ENCODE measurements at regions not wholly inside any gene's neighbourhood (a gene's known extent, or its start where the extent isn't known, plus 50 kb on each side); places are given as distances from the start of the nearest gene placed in this dataset.

- no peak for TF ChIP-seq CTCF (IDR thresholded peaks at IDR 0.05; ENCODE audit: low read depth, low read length, missing control alignments)
- in situ Hi-C loops (cut with HindIII; ENCODE audit: low sequenced_read_pairs), result no loop called here
- no peak for DNase-seq (ENCODE audit: low read depth)
- no peak overlapping the region for H3K4me3 ChIP-seq (ENCODE audit: low read depth, low read length)
Observed at GRCh38 chr10:90975096-90975495, 54.2 kb upstream of the ANKRD1 start.

- in situ Hi-C loops (cut with HindIII; ENCODE audit: low sequenced_read_pairs), result no loop called here
- DNase-seq (ENCODE audit: low read depth), result no peak
- no peak overlapping the region for H3K4me3 ChIP-seq (ENCODE audit: low read depth, low read length)
- TF ChIP-seq CTCF (IDR thresholded peaks at IDR 0.05; ENCODE audit: low read depth, low read length, missing control alignments), result no peak
Observed at GRCh38 chr10:90977162-90977854, 56.4 kb upstream of the ANKRD1 start.

GRCh38 chr10:90977855-90978486 lies 57.1 kb upstream of the ANKRD1 start:
- H3K4me3 ChIP-seq (ENCODE audit: low read depth, low read length), result no peak overlapping the region
- in situ Hi-C loops (cut with HindIII; ENCODE audit: low sequenced_read_pairs), result no loop called here
- no peak for TF ChIP-seq CTCF (IDR thresholded peaks at IDR 0.05; ENCODE audit: low read depth, low read length, missing control alignments)
- DNase-seq (ENCODE audit: low read depth), result no peak

- no peak for DNase-seq (ENCODE audit: low read depth)
- no peak overlapping the region for H3K4me3 ChIP-seq (ENCODE audit: low read depth, low read length)
- TF ChIP-seq CTCF (IDR thresholded peaks at IDR 0.05; ENCODE audit: low read depth, low read length, missing control alignments), result no peak
- in situ Hi-C loops (cut with HindIII; ENCODE audit: low sequenced_read_pairs), result loop anchor here (5.0 kb wide), 2 partner anchors 40 to 95 kb away; no protein-coding TSS in a partner anchor
Observed at GRCh38 chr10:90982406-90983008, 61.6 kb upstream of the ANKRD1 start.

- no peak overlapping the region for H3K4me3 ChIP-seq (ENCODE audit: low read depth, low read length)
- TF ChIP-seq CTCF (IDR thresholded peaks at IDR 0.05; ENCODE audit: low read depth, low read length, missing control alignments), result no peak
- no peak for DNase-seq (ENCODE audit: low read depth)
- in situ Hi-C loops (cut with HindIII; ENCODE audit: low sequenced_read_pairs), result loop anchor here (5.0 kb wide), 2 partner anchors 38 to 93 kb away; no protein-coding TSS in a partner anchor
Observed at GRCh38 chr10:90983914-90984549, 63.1 kb upstream of the ANKRD1 start.

GRCh38 chr10:90984898-90985297 lies 64.0 kb upstream of the ANKRD1 start:
- no peak overlapping the region for H3K4me3 ChIP-seq (ENCODE audit: low read depth, low read length)
- TF ChIP-seq CTCF (IDR thresholded peaks at IDR 0.05; ENCODE audit: low read depth, low read length, missing control alignments), result no peak
- DNase-seq (ENCODE audit: low read depth), result no peak
- in situ Hi-C loops (cut with HindIII; ENCODE audit: low sequenced_read_pairs), result loop anchor here (5.0 kb wide), 2 partner anchors 37 to 92 kb away; no protein-coding TSS in a partner anchor

Measured in astrocyte of the cerebellum (primary cell).